OCI-LY3 (cell line): ENCODE measurements at regions not wholly inside any gene's neighbourhood (a gene's known extent, or its start where the extent isn't known, plus 50 kb on each side); places are given as distances from the start of the nearest gene placed in this dataset.
A peak's percentile ranks its signal among the peaks of the same experiment; 100 is the strongest.

Source experiments
- H2AFZ ChIP-seq: fragments of 200-600, 300-600 bp; shearing (Covaris generic); 2 replicates; pipeline ENCODE4 v1.6.0; 2014; ENCODE audit warnings: antibody characterized with exemption, low read depth, low read length
- H3K27ac ChIP-seq: fragments of 200-600, 300-600 bp; sonication (generic); 2 replicates; pipeline ENCODE4 v1.5.1; 2014; ENCODE audit warnings: mild to moderate bottlenecking, low read length, moderate library complexity, mixed read lengths
- H3K27me3 ChIP-seq: fragments of 200-600, 300-600 bp; sonication (generic); 2 replicates; pipeline ENCODE4 v1.6.1; 2014; ENCODE audit warnings: low read depth, low read length, mixed read lengths
- H3K36me3 ChIP-seq: fragments of 200-600, 300-600 bp; sonication (generic); replicated peaks from 2 replicates; pipeline ENCODE3; 2014; ENCODE audit warnings: low read depth, low read length, mixed read lengths
- H3K4me1 ChIP-seq: fragments of 300-600, 200-600 bp; sonication (generic); 2 replicates; pipeline ENCODE4 v1.6.1; 2014; ENCODE audit warnings: low read length, mixed read lengths
- H3K4me2 ChIP-seq: fragments of 200-600, 300-600 bp; sonication (generic); 2 replicates; pipeline ENCODE4 v1.6.1; 2014; ENCODE audit warnings: low read length, mixed read lengths
- H3K4me3 ChIP-seq: fragments of 300-600, 200-600 bp; sonication (generic); 2 replicates; pipeline ENCODE4 v1.5.1; 2014; ENCODE audit warnings: antibody characterized with exemption, mild to moderate bottlenecking, low read length, moderate library complexity
- H3K79me2 ChIP-seq: fragments of 300-600, 200-600 bp; shearing (Covaris generic); 2 replicates; pipeline ENCODE4 v1.6.1; 2014; ENCODE audit warnings: mild to moderate bottlenecking, low read length, mixed read lengths
- H3K9ac ChIP-seq: fragments of 300-600, 200-600 bp; shearing (Covaris generic); 2 replicates; pipeline ENCODE4 v1.6.0; 2014; ENCODE audit warnings: mild to moderate bottlenecking, low read length, moderate library complexity
- H3K9me3 ChIP-seq: fragments of 200-600, 300-600 bp; shearing (Covaris generic); 2 replicates; pipeline ENCODE4 v1.6.1; 2014; ENCODE audit warnings: low read length, mixed read lengths; ENCODE audit not compliant: insufficient read depth
- H4K20me1 ChIP-seq: fragments of 200-600, 300-600 bp; sonication (generic); 2 replicates; pipeline ENCODE4 v1.6.1; 2016; ENCODE audit warnings: low read length, mixed read lengths; ENCODE audit not compliant: insufficient read depth
- CTCF ChIP-seq: fragments of 200-600, 300-600 bp; sonication (generic); IDR thresholded peaks from 2 replicates; pipeline ENCODE4 v1.5.1; 2014; ENCODE audit warnings: antibody characterized with exemption, low read length, low read depth
- EZH2phosphoT487 ChIP-seq: fragments of 200-600 bp; shearing (Covaris generic); IDR thresholded peaks from 2 replicates; pipeline ENCODE4 v1.6.1; 2018; ENCODE audit warnings: antibody characterized with exemption, mixed run types, low read depth

GRCh38 chr21:35886887-35887286, 173.4 kb downstream of the SETD4 start:
- Histone ChIP-seq H3K9me3 (no peaks in the 10 kb centered on the region), H3K9ac (no peak overlapping the region), H3K27ac (no peak overlapping the region), H2AFZ (no peak overlapping the region), H4K20me1 (no peaks in the 10 kb centered on the region), H3K27me3 (no peaks in the 10 kb centered on the region), H3K4me2 (no peak overlapping the region), H3K36me3 (no peaks in the 10 kb centered on the region), H3K4me1 (no peaks in the 10 kb centered on the region), H3K4me3 (no peak overlapping the region), H3K79me2 (no peaks in the 10 kb centered on the region)
- TF ChIP-seq CTCF (no peak), EZH2phosphoT487 (no peak)

- TF ChIP-seq EZH2phosphoT487 (no peak), CTCF (no peak)
- Histone ChIP-seq H2AFZ (no peak overlapping the region), H3K36me3 (no peaks in the 10 kb centered on the region), H3K9me3 (no peaks in the 10 kb centered on the region), H3K79me2 (no peaks in the 10 kb centered on the region), H3K4me1 (no peaks in the 10 kb centered on the region), H3K4me3 (no peak overlapping the region), H3K4me2 (no peak overlapping the region), H3K27ac (no peak overlapping the region), H3K27me3 (no peaks in the 10 kb centered on the region), H4K20me1 (no peaks in the 10 kb centered on the region), H3K9ac (no peak overlapping the region)
Measured at GRCh38 chr21:35885942-35886541, 174.3 kb downstream of the SETD4 start.

- Histone ChIP-seq H3K27me3 (no peaks in the 10 kb centered on the region), H3K9ac (no peak overlapping the region), H3K4me2 (no peak overlapping the region), H4K20me1 (no peaks in the 10 kb centered on the region), H3K9me3 (no peaks in the 10 kb centered on the region), H3K4me1 (0 out of 2 replicates have a peak, but pooled peaks cover 4% of the 10 kb centered on the region), H2AFZ (no peak overlapping the region), H3K27ac (no peak overlapping the region), H3K36me3 (no peaks in the 10 kb centered on the region), H3K4me3 (no peak overlapping the region), H3K79me2 (no peaks in the 10 kb centered on the region)
- TF ChIP-seq CTCF: no peak
- TF ChIP-seq EZH2phosphoT487: no peak
Measured at GRCh38 chr21:35882791-35883240, 177.5 kb downstream of the SETD4 start.

GRCh38 chr21:35873441-35873840, 186.9 kb downstream of the SETD4 start:
- Histone ChIP-seq H3K4me3 (peak overlapping the region; percentile 51), H2AFZ (no peak overlapping the region), H3K27ac (no peak overlapping the region), H3K4me2 (peak overlapping the region; percentile 90), H3K36me3 (no peaks in the 10 kb centered on the region), H4K20me1 (no peaks in the 10 kb centered on the region), H3K27me3 (no peaks in the 10 kb centered on the region), H3K9me3 (no peaks in the 10 kb centered on the region; the same call in 1 of the 2 replicates), H3K79me2 (no peaks in the 10 kb centered on the region), H3K4me1 (peaks cover 15% of the 10 kb centered on the region), H3K9ac (peak overlapping the region; percentile 16; the same call in 1 of the 2 replicates)
- TF ChIP-seq CTCF: no peak
- no peak for TF ChIP-seq EZH2phosphoT487
